Left renal cortex interstitium (tissue), 4 donors: ENCODE measurements at regions not wholly inside any gene's neighbourhood (a gene's known extent, or its start where the extent isn't known, plus 50 kb on each side); places are given as distances from the start of the nearest gene placed in this dataset.
A peak's percentile ranks its signal among the peaks of the same experiment; 100 is the strongest.

Experiments used
- DNase-seq, 4 donors: peaks; one replicate each; pipeline ENCODE4 v3.0.0-alpha.2; 2013; ENCODE audit warnings: low read depth in 4 of 4, low spot score in 2 of 4, missing footprints in 1 of 4

- DNase-seq = no peak
Measured at GRCh38 chr5:93279296-93279963, 301.6 kb downstream of the NR2F1-AS1 start.

- DNase-seq = no peak
Measured at GRCh38 chr5:93278896-93279295, 302.1 kb downstream of the NR2F1-AS1 start.

- no peak for DNase-seq
Measured at GRCh38 chr5:93277051-93277450, 304.0 kb downstream of the NR2F1-AS1 start.

GRCh38 chr5:93275376-93275775 lies 305.6 kb downstream of the NR2F1-AS1 start:
- DNase-seq = no peak

- no peak for DNase-seq
Measured at GRCh38 chr5:93274291-93274690, 306.7 kb downstream of the NR2F1-AS1 start.

- no peak for DNase-seq
Measured at GRCh38 chr5:93273176-93273575, 307.8 kb downstream of the NR2F1-AS1 start.

GRCh38 chr5:93272108-93272507 lies 308.9 kb downstream of the NR2F1-AS1 start:
- DNase-seq = no peak

GRCh38 chr5:93267736-93268135 lies 313.3 kb downstream of the NR2F1-AS1 start:
- DNase-seq = no peak

GRCh38 chr5:93267276-93267675 lies 313.7 kb downstream of the NR2F1-AS1 start:
- no peak for DNase-seq

GRCh38 chr5:93257616-93258015 lies 323.4 kb downstream of the NR2F1-AS1 start:
- DNase-seq = no peak

- no peak for DNase-seq
Measured at GRCh38 chr5:93255796-93256195, 325.2 kb downstream of the NR2F1-AS1 start.

- DNase-seq = no peak
Measured at GRCh38 chr5:93252165-93252564, 328.9 kb downstream of the NR2F1-AS1 start.

GRCh38 chr5:93251347-93251746 lies 329.7 kb downstream of the NR2F1-AS1 start:
- DNase-seq = no peak

- DNase-seq = peak in 1 of 4 donors; percentile 40
Measured at GRCh38 chr5:93250424-93250823, 330.6 kb downstream of the NR2F1-AS1 start.

GRCh38 chr5:93249651-93250289 lies 331.2 kb downstream of the NR2F1-AS1 start:
- DNase-seq = no peak

GRCh38 chr5:93247105-93247504 lies 333.9 kb downstream of the NR2F1-AS1 start:
- no peak for DNase-seq

- peak; percentile 36 to 72 (median 49) for DNase-seq
Measured at GRCh38 chr5:93246090-93246855, 334.7 kb downstream of the NR2F1-AS1 start.

- no peak for DNase-seq
Measured at GRCh38 chr5:93245226-93245625, 335.8 kb downstream of the NR2F1-AS1 start.

- DNase-seq = no peak
Measured at GRCh38 chr5:93243481-93243880, 337.5 kb downstream of the NR2F1-AS1 start.

- DNase-seq = no peak
Measured at GRCh38 chr5:93240228-93240834, 340.7 kb downstream of the NR2F1-AS1 start.

- DNase-seq = no peak
Measured at GRCh38 chr5:93236807-93237421, 344.1 kb downstream of the NR2F1-AS1 start.
